Breast epithelium (tissue), 4 donors: ENCODE measurements at regions not wholly inside any gene's neighbourhood (a gene's known extent, or its start where the extent isn't known, plus 50 kb on each side); places are given as distances from the start of the nearest gene placed in this dataset.

Experiments used
- DNase-seq, 2 donors: peaks; one replicate each; pipeline ENCODE4 v3.0.0-alpha.2; 2019; ENCODE audit warnings: low spot score in 2 of 2
- H3K27ac ChIP-seq, 2 donors: fragments of 200-600 bp; sonication (generic) in 1 of 2; one replicate each; pipeline ENCODE4 v1.5.1; 2016 to 2019; ENCODE audit warnings: mild to moderate bottlenecking in 1 of 2
- H3K27me3 ChIP-seq, 2 donors: fragments of 200-600 bp; sonication (generic) in 1 of 2; one replicate each; pipeline versions ENCODE4 v1.5.1 to v1.6.0; 2017 to 2019; ENCODE audit warnings: control low read depth in 1 of 2, mild to moderate bottlenecking in 1 of 2
- H3K36me3 ChIP-seq: fragments of 200-600 bp; one replicate; pipeline ENCODE4 v1.5.1; 2019
- H3K4me1 ChIP-seq, 2 donors: fragments of 200-600 bp; sonication (generic); one replicate each; pipeline ENCODE4 v1.5.1; 2016 to 2019; ENCODE audit warnings: control low read depth in 1 of 2
- H3K4me3 ChIP-seq, 3 donors: fragments of 200-600 bp; sonication (generic); 1 replicate in 2 of 3; 2 replicates in 1 of 3; pipeline ENCODE4 v1.5.1; 2016 to 2019; ENCODE audit warnings: mild to moderate bottlenecking in 3 of 3, moderate library complexity in 2 of 3
- H3K9me3 ChIP-seq, 2 donors: fragments of 200-600 bp; sonication (generic) in 1 of 2; one replicate each; pipeline ENCODE4 v1.5.1; 2016 to 2019; ENCODE audit warnings: control low read depth in 1 of 2
- POLR2A ChIP-seq: fragments of 450-650 bp; IDR thresholded peaks from one replicate; pipeline ENCODE4 v1.6.1; 2016; ENCODE audit warnings: antibody characterized with exemption, mild to moderate bottlenecking, moderate library complexity
- POLR2AphosphoS5 ChIP-seq, 3 donors: sonication (generic); formaldehyde crosslinking; IDR thresholded peaks; one replicate each; pipeline ENCODE4 v1.6.1; 2017; ENCODE audit warnings: antibody characterized with exemption in 3 of 3
- intact Hi-C: fragments of 100-400 bp; cut with DNase I; formaldehyde crosslinking; loops from one replicate; pipeline ENCODE4 v1.15.1; 2023; ENCODE audit warnings: low total_unique reads
- TF ChIP-seq, protein P1 (sequence below), 3 donors: fragments of 450-650 bp; IDR thresholded peaks; one replicate each; pipeline ENCODE4 v1.5.1; 2016 to 2017; ENCODE audit warnings: antibody characterized with exemption in 3 of 3, mild to moderate bottlenecking in 3 of 3, moderate library complexity in 3 of 3

DNA sequence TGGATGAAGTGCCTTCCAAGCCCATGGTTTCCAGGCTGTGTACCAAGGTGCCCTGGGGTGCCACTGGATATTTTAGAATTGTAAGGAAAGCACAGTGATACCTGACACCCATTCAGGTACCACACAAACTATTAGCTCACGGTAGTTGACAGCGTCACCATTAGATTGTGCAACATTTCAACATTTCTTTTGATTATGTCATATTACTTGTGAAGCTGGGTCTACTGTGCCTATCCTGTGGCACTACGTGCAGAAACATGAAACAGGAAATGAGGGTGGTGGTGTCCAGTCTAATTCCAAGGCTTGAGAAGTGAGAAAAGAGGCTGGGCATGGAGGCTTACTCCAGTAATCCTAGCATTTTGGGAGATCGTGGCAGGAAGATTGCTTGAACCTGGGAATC, 75.5 kb upstream of the CPM start:
- TF ChIP-seq POLR2AphosphoS5 (IDR thresholded peaks at IDR 0.05) (no peak), POLR2A (no peak)
- TF ChIP-seq, protein P1, sequence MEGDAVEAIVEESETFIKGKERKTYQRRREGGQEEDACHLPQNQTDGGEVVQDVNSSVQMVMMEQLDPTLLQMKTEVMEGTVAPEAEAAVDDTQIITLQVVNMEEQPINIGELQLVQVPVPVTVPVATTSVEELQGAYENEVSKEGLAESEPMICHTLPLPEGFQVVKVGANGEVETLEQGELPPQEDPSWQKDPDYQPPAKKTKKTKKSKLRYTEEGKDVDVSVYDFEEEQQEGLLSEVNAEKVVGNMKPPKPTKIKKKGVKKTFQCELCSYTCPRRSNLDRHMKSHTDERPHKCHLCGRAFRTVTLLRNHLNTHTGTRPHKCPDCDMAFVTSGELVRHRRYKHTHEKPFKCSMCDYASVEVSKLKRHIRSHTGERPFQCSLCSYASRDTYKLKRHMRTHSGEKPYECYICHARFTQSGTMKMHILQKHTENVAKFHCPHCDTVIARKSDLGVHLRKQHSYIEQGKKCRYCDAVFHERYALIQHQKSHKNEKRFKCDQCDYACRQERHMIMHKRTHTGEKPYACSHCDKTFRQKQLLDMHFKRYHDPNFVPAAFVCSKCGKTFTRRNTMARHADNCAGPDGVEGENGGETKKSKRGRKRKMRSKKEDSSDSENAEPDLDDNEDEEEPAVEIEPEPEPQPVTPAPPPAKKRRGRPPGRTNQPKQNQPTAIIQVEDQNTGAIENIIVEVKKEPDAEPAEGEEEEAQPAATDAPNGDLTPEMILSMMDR (IDR thresholded peaks at IDR 0.05), result no peak
- H3K9me3 ChIP-seq, result no peaks in the 10 kb centered on the region
- DNase-seq, result no peak
- no peaks in the 10 kb centered on the region for H3K27me3 ChIP-seq
- H3K36me3 ChIP-seq, result no peaks in the 10 kb centered on the region
- H3K4me1 ChIP-seq, result no peaks in the 10 kb centered on the region
- intact Hi-C loops, result no loop called here
- H3K4me3 ChIP-seq, result no peak overlapping the region
- H3K27ac ChIP-seq, result no peak overlapping the region

DNA sequence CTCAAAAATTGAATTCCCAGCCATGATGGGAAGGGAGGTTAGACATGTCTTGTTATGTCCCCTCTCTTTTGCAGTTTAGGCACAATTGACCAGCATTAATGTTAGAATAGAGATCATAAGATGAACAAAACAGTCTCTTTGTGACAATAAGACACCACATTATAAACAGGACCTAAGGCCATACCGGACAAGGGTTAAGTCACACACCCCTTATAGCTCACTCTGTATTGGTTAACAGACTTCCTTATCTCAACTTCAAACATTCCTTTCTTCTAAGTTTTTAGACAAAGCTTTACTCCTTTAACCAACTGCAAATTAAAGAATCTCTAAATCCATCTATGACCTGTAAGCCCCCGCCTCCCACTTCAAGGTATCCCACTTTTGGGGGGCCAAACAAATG, 81.1 kb upstream of the CPM start:
- Histone ChIP-seq H3K27ac (no peak overlapping the region), H3K4me3 (no peak overlapping the region), H3K36me3 (no peaks in the 10 kb centered on the region), H3K4me1 (no peaks in the 10 kb centered on the region), H3K9me3 (no peaks in the 10 kb centered on the region), H3K27me3 (no peaks in the 10 kb centered on the region)
- DNase-seq, result no peak
- intact Hi-C loops, result no loop called here
- no peak for TF ChIP-seq POLR2AphosphoS5 (IDR thresholded peaks at IDR 0.05)

DNA sequence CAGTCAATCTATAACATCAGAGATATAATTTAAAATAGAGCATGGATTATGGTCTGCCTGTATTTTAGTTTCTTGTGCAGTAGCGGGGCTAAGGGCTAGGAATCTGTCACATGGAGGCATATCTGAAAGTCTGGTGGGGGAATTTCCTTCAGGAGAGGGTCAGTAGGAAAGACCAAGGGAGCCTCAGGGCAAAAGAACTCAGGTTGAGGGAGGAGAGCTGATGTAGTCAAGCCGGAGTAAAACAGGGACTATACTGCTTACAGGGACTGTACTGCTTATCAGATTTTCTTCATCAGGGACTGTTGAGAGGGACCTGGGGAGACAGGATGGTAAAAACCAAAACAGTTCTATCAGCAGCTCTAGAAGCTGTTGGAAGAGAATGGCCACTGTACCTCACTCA, 82.0 kb upstream of the CPM start:
- H3K36me3 ChIP-seq, result no peaks in the 10 kb centered on the region
- no peak for DNase-seq
- peaks cover 0 to 1% of the 10 kb centered on the region in 2 donors for H3K9me3 ChIP-seq
- no peak overlapping the region for H3K4me3 ChIP-seq
- H3K4me1 ChIP-seq, result no peaks in the 10 kb centered on the region
- TF ChIP-seq POLR2A, result no peak
- TF ChIP-seq, protein P1 (IDR thresholded peaks at IDR 0.05), result no peak
- no peak for TF ChIP-seq POLR2AphosphoS5 (IDR thresholded peaks at IDR 0.05)
- intact Hi-C loops, result no loop called here
- no peaks in the 10 kb centered on the region for H3K27me3 ChIP-seq
- no peak overlapping the region for H3K27ac ChIP-seq

DNA sequence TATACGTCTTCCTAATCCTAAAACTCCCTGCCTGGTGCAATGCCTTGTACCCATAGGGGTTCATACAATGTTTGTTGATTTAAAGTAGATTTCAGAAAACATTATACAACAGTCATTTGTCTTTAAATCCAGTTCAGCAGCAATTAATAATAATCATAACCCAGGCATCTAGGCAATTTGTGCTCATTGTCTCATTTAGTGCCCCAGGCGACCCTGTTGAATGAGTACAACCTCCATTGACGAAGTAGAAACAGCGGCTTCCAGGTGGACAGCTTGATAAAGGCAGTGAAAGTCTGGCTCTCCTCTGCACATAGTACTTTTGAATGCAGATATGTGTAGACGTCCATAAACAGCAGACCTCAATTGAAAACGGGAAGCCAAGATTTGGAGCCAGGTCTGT, 82.9 kb upstream of the CPM start:
- Histone ChIP-seq H3K4me3 (no peak overlapping the region), H3K36me3 (no peaks in the 10 kb centered on the region), H3K4me1 (no peaks in the 10 kb centered on the region), H3K27me3 (no peaks in the 10 kb centered on the region), H3K27ac (no peak overlapping the region), H3K9me3 (peaks cover 0 to 4% of the 10 kb centered on the region in 2 donors)
- DNase-seq, result no peak
- intact Hi-C loops, result no loop called here
- TF ChIP-seq POLR2AphosphoS5 (IDR thresholded peaks at IDR 0.05) (no peak), POLR2A (no peak)
- TF ChIP-seq, protein P1 (IDR thresholded peaks at IDR 0.05), result no peak

DNA sequence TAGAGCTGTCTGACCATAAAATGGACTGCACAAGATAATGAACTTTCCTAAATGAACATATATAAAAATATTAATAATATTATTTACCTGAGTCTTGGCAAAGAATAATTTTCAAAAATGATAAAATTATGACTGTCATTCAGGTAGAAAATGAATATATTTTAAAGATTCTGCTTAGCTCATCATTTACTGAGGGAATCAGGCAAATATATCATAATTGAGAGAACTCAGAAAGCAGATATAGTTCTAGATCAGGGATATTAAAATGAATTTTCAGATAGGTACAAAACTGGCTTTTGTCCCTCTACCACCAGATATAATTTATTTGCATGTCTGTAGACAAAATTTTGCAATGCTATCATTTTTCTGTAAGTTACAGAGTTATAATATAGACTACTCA, 86.1 kb upstream of the CPM start:
- no peaks in the 10 kb centered on the region for H3K36me3 ChIP-seq
- H3K9me3 ChIP-seq, result peaks cover 0 to 4% of the 10 kb centered on the region in 2 donors
- H3K27ac ChIP-seq, result no peak overlapping the region
- H3K4me3 ChIP-seq, result no peak overlapping the region
- TF ChIP-seq POLR2AphosphoS5 (IDR thresholded peaks at IDR 0.05) (no peak), POLR2A (no peak)
- TF ChIP-seq, protein P1 (IDR thresholded peaks at IDR 0.05), result no peak
- H3K27me3 ChIP-seq, result no peaks in the 10 kb centered on the region
- intact Hi-C loops, result no loop called here
- DNase-seq, result no peak
- H3K4me1 ChIP-seq, result no peaks in the 10 kb centered on the region

DNA sequence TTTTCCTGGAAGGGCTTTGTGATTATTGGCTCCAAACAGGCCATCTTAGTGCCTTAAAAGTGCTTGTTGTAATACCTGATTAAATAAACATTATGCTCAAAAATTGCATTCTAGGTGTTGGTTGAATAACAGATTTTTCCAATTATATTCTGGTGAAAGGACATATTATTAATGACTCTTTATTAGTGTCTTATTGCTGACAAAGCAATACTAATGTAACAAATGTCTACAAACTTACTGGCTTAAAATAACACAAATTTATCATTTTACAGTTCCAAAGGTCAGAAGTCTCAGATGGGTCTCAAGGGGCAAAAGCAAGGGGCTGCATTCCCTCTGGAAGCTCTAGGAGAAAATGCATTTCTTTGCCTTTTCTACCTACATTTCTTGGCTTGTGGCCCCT, 86.9 kb upstream of the CPM start:
- no peaks in the 10 kb centered on the region for H3K36me3 ChIP-seq
- intact Hi-C loops, result no loop called here

More for the DNA sequence above, 86.9 kb upstream of the CPM start:
- H3K4me1 ChIP-seq, result no peaks in the 10 kb centered on the region
- no peak overlapping the region for H3K27ac ChIP-seq
- TF ChIP-seq POLR2A (no peak), POLR2AphosphoS5 (IDR thresholded peaks at IDR 0.05) (no peak)
- TF ChIP-seq, protein P1 (IDR thresholded peaks at IDR 0.05), result no peak
- H3K27me3 ChIP-seq, result no peaks in the 10 kb centered on the region
- H3K9me3 ChIP-seq, result peaks cover 0 to 4% of the 10 kb centered on the region in 2 donors
- DNase-seq, result no peak
- no peak overlapping the region for H3K4me3 ChIP-seq
